ENCODE measurements at regions not wholly inside any gene's neighbourhood (a gene's known extent, or its start where the extent isn't known, plus 50 kb on each side); places are given as distances from the start of the nearest gene placed in this dataset.

DNA sequence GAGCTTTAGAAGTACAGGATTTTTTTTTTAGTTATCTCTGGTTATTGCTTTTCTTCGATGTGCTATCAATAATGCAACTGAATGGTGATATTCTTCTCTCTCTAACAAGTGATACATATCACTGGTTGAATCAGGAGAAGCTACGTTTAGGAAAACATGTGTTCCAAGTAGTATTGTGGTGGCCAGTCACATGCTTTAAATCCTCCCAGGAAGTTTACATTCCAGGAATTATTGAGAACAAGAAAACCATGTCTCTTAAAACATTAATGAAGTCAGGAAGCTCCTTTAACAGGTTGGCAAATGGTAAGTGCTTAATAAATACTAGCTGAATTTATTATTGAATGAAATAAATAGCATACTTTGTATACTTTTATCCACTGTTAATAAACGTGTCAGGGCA lies 371.1 kb downstream of the BCKDHB start:
- TF ChIP-seq CTCF (IDR thresholded peaks at IDR 0.05), result no peak
- no peak for TF ChIP-seq POLR2A (IDR thresholded peaks at IDR 0.05)

Measured in lower leg skin (tissue), 3 donors.